K562 (cell line): ENCODE measurements at regions not wholly inside any gene's neighbourhood (a gene's known extent, or its start where the extent isn't known, plus 50 kb on each side); places are given as distances from the start of the nearest gene placed in this dataset.
A peak's percentile ranks its signal among the peaks of the same experiment; 100 is the strongest.

Experiments used
- ATF1 ChIP-seq, 2 experiments: fragments of 450-650 bp in 1 of 2; IDR thresholded peaks; 2 replicates each; pipeline ENCODE4 v1.6.1; 2016; ENCODE audit warnings: missing compliant biosample characterization in 1 of 2, missing genetic modification characterization in 1 of 2
- CEBPG ChIP-seq, 3 experiments: fragments of 200-800 bp in 1 of 3; sonication (Bioruptor generic) in 1 of 3; sonication (generic) in 1 of 3; formaldehyde crosslinking in 1 of 3; IDR thresholded peaks in 2 of 3; conservative IDR thresholded peaks in 1 of 3; 2 replicates each; pipeline versions ENCODE4 v1.6.1 to v1.8.0; 2016 to 2022; ENCODE audit warnings: missing compliant biosample characterization in 2 of 3, missing genetic modification characterization in 2 of 3, mild to moderate bottlenecking in 1 of 3, missing genetic modification reagents in 1 of 3
- DPF2 ChIP-seq: fragments of 450-650 bp; IDR thresholded peaks from 2 replicates; pipeline ENCODE4 v1.6.1; 2016
- EGR1 ChIP-seq: fragments of 450-650 bp; conservative IDR thresholded peaks from 2 replicates; pipeline ENCODE4 v1.6.1; 2017; ENCODE audit warnings: mild to moderate bottlenecking
- HNRNPUL1 ChIP-seq: fragments of 200-400 bp; formaldehyde crosslinking; IDR thresholded peaks from 2 replicates; pipeline ENCODE4 v1.6.1; 2017; ENCODE audit warnings: low read length
- NRF1 ChIP-seq, 2 experiments: fragments of 450-650 bp; IDR thresholded peaks in 1 of 2; conservative IDR thresholded peaks in 1 of 2; 2 replicates each; pipeline ENCODE4 v1.6.1; 2014; ENCODE audit warnings: mild to moderate bottlenecking in 2 of 2
- POLR2G ChIP-seq: fragments of 200-400 bp; formaldehyde crosslinking; IDR thresholded peaks from 2 replicates; pipeline ENCODE4 v1.6.1; 2017; ENCODE audit warnings: low read depth, mild to moderate bottlenecking, antibody characterized with exemption, low read length, moderate library complexity
- SIN3A ChIP-seq, 2 experiments: fragments of 150-350 bp in 1 of 2; IDR thresholded peaks; 2 replicates each; pipeline ENCODE4 v1.6.1; 2011 to 2016; ENCODE audit warnings: borderline replicate concordance in 2 of 2, low read depth in 2 of 2, low read length in 2 of 2, mild to moderate bottlenecking in 2 of 2, moderate library complexity in 2 of 2; ENCODE audit not compliant: control insufficient read depth in 1 of 2
- SIN3B ChIP-seq: fragments of 450-650 bp; IDR thresholded peaks from 2 replicates; pipeline ENCODE4 v1.6.1; 2017; ENCODE audit warnings: low read depth, mild to moderate bottlenecking, moderate library complexity
- SRF ChIP-seq, 2 experiments: fragments of 250-450, 450-650 bp in 1 of 2; sonication (Bioruptor Pico) in 1 of 2; sonication (generic) in 1 of 2; formaldehyde crosslinking; IDR thresholded peaks; 2 replicates each; pipeline versions ENCODE4 v1.5.0 to v1.5.1; 2020 to 2022; ENCODE audit warnings: mild to moderate bottlenecking in 1 of 2, missing genetic modification reagents in 1 of 2
- ZNF354B ChIP-seq: fragments of 250-450 bp; sonication (Bioruptor Pico); IDR thresholded peaks from 2 replicates; pipeline ENCODE4 v1.4.0; 2020
- ZNF41 ChIP-seq: fragments of 250-450 bp; sonication (Bioruptor Pico); conservative IDR thresholded peaks from 2 replicates; pipeline ENCODE4 v1.4.0; 2020; ENCODE audit warnings: mild to moderate bottlenecking
- ZNF76 ChIP-seq: fragments of 250-450 bp; sonication (Bioruptor Pico); IDR thresholded peaks from 2 replicates; pipeline ENCODE4 v1.4.0; 2020; ENCODE audit warnings: mild to moderate bottlenecking, moderate library complexity, borderline replicate concordance
- TF ChIP-seq, protein P1 (sequence below): sonication (generic); formaldehyde crosslinking; IDR thresholded peaks from 2 replicates; pipeline ENCODE4 v1.8.0; 2023; ENCODE audit warnings: mild to moderate bottlenecking, missing genetic modification reagents
- TF ChIP-seq, protein P2 (sequence below): IDR thresholded peaks from 2 replicates; pipeline ENCODE4 v1.6.1; 2016; ENCODE audit warnings: missing genetic modification characterization, missing compliant biosample characterization
- TF ChIP-seq, protein P3 (sequence below): fragments of 450-650 bp; IDR thresholded peaks from 2 replicates; pipeline ENCODE4 v1.6.1; 2016; ENCODE audit warnings: low read depth

DNA sequence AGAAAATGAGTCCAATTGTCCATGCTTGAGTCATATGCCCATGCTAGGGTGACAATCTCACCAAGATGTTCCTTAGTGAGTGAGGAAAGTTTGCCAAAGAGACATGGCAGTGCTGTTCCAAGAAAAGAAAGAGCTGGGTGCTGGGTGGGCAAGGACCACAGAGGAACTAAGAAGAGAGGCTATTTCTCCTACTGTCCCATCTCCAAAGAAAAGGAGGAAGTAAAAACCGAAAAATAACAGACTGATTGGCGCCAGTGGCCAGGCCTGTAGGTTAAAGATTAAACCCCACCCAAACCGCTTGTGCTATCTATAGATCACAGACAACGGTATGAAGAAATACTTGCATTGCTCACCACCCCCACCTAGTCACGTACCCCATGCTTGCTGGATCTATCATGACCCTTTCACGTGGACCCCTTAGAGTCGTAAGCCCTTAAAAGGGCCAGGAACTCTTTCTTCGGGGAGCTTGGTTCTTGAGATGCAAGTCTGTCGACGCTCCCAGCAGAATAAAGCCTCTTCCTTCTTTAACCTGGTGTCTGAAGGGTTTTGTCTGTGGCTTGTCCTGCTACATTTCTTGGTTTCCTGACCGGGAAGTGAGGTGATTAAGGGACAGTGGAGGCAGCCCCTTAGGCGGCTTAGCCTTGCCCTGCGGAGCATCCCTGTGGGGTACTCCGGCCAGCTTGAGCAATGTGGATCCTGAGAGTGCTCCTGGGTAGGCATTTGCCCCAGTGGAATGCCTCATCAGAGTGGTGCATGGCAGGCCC, 606.5 kb downstream of the UQCRFS1 start (continued):
- TF ChIP-seq, protein P1, sequence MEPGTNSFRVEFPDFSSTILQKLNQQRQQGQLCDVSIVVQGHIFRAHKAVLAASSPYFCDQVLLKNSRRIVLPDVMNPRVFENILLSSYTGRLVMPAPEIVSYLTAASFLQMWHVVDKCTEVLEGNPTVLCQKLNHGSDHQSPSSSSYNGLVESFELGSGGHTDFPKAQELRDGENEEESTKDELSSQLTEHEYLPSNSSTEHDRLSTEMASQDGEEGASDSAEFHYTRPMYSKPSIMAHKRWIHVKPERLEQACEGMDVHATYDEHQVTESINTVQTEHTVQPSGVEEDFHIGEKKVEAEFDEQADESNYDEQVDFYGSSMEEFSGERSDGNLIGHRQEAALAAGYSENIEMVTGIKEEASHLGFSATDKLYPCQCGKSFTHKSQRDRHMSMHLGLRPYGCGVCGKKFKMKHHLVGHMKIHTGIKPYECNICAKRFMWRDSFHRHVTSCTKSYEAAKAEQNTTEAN (CRISPR knock-in tag): no peak
- TF ChIP-seq SIN3A (IDR thresholded peaks at IDR 0.05; ENCODE audit: borderline replicate concordance in 2 of 2, control insufficient read depth in 1 of 2, low read depth in 2 of 2, low read length in 2 of 2): peak in 1 of 2 experiments; percentile 47; a peak in 1 of 4 replicates
- TF ChIP-seq DPF2: peak; percentile 95
- TF ChIP-seq, protein P2, sequence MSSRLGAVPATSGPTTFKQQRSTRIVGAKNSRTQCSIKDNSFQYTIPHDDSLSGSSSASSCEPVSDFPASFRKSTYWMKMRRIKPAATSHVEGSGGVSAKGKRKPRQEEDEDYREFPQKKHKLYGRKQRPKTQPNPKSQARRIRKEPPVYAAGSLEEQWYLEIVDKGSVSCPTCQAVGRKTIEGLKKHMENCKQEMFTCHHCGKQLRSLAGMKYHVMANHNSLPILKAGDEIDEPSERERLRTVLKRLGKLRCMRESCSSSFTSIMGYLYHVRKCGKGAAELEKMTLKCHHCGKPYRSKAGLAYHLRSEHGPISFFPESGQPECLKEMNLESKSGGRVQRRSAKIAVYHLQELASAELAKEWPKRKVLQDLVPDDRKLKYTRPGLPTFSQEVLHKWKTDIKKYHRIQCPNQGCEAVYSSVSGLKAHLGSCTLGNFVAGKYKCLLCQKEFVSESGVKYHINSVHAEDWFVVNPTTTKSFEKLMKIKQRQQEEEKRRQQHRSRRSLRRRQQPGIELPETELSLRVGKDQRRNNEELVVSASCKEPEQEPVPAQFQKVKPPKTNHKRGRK (tag): no peak
- TF ChIP-seq POLR2G: peak; percentile 59
- peak in 1 of 2 experiments; percentile 93; a peak in 2 of 4 replicates for TF ChIP-seq SRF (CRISPR knock-in tag; IDR thresholded peaks at IDR 0.05)
- no peak for TF ChIP-seq NRF1 (conservative IDR thresholded peaks at IDR 0.05 in 1 of 2, IDR thresholded peaks at IDR 0.05 in 1 of 2)
- TF ChIP-seq EGR1: peak; percentile 78
- TF ChIP-seq ZNF354B: no peak
- TF ChIP-seq HNRNPUL1: no peak
- TF ChIP-seq SIN3B: no peak
- no peak for TF ChIP-seq ZNF76 (CRISPR knock-in tag)
- TF ChIP-seq CEBPG (CRISPR knock-in tag; IDR thresholded peaks at IDR 0.05): peak; percentile 92
- peak; percentile 62 to 98 for TF ChIP-seq CEBPG (tag; conservative IDR thresholded peaks at IDR 0.05 in 1 of 2, IDR thresholded peaks at IDR 0.05 in 1 of 2)
- TF ChIP-seq, protein P3, sequence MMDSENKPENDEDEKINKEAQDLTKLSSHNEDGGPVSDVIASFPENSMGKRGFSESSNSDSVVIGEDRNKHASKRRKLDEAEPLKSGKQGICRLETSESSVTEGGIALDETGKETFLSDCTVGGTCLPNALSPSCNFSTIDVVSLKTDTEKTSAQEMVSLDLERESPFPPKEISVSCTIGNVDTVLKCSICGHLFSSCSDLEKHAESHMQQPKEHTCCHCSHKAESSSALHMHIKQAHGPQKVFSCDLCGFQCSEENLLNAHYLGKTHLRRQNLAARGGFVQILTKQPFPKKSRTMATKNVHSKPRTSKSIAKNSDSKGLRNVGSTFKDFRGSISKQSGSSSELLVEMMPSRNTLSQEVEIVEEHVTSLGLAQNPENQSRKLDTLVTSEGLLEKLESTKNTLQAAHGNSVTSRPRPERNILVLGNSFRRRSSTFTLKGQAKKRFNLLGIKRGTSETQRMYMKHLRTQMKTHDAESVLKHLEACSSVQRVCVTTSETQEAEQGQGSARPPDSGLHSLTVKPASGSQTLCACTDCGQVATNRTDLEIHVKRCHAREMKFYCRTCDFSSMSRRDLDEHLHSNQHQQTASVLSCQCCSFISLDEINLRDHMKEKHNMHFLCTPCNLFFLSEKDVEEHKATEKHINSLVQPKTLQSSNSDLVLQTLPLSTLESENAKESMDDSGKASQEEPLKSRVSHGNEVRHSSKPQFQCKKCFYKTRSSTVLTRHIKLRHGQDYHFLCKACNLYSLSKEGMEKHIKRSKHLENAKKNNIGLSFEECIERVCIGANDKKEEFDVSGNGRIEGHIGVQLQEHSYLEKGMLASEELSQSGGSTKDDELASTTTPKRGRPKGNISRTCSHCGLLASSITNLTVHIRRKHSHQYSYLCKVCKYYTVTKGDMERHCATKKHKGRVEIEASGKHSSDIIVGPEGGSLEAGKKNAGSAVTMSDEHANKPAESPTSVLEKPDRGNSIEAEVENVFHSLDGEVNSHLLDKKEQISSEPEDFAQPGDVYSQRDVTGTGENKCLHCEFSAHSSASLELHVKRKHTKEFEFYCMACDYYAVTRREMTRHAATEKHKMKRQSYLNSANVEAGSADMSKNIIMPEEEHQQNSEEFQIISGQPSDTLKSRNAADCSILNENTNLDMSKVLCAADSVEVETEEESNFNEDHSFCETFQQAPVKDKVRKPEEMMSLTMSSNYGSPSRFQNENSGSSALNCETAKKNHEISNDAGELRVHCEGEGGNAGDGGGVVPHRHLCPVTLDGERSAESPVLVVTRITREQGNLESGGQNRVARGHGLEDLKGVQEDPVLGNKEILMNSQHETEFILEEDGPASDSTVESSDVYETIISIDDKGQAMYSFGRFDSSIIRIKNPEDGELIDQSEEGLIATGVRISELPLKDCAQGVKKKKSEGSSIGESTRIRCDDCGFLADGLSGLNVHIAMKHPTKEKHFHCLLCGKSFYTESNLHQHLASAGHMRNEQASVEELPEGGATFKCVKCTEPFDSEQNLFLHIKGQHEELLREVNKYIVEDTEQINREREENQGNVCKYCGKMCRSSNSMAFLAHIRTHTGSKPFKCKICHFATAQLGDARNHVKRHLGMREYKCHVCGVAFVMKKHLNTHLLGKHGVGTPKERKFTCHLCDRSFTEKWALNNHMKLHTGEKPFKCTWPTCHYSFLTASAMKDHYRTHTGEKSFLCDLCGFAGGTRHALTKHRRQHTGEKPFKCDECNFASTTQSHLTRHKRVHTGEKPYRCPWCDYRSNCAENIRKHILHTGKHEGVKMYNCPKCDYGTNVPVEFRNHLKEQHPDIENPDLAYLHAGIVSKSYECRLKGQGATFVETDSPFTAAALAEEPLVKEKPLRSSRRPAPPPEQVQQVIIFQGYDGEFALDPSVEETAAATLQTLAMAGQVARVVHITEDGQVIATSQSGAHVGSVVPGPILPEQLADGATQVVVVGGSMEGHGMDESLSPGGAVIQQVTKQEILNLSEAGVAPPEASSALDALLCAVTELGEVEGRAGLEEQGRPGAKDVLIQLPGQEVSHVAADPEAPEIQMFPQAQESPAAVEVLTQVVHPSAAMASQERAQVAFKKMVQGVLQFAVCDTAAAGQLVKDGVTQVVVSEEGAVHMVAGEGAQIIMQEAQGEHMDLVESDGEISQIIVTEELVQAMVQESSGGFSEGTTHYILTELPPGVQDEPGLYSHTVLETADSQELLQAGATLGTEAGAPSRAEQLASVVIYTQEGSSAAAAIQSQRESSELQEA: no peak
- TF ChIP-seq ZNF41 (CRISPR knock-in tag): no peak
- no peak for TF ChIP-seq ATF1 (CRISPR knock-in tag; IDR thresholded peaks at IDR 0.05)
- peak; percentile 72 for TF ChIP-seq ATF1 (tag; IDR thresholded peaks at IDR 0.05)
